Gastrocnemius medialis (tissue), 4 donors: ENCODE measurements at regions not wholly inside any gene's neighbourhood (a gene's known extent, or its start where the extent isn't known, plus 50 kb on each side); places are given as distances from the start of the nearest gene placed in this dataset.
"Not testable (repeated sequence)": the region's sequence is repeated elsewhere in the genome, so short reads cannot be mapped to it uniquely, and the experiment has no call there.

Experiments
- POLR2A ChIP-seq, 2 donors: fragments of 450-650 bp; IDR thresholded peaks; one replicate each; pipeline ENCODE4 v1.6.1; 2017; ENCODE audit warnings: antibody characterized with exemption in 2 of 2, mild to moderate bottlenecking in 2 of 2, moderate library complexity in 2 of 2
- TF ChIP-seq, protein P1 (sequence below), 5 experiments: fragments of 450-650 bp in 3 of 5; fragments of 200-600 bp in 2 of 5; sonication (generic) in 2 of 5; IDR thresholded peaks in 4 of 5; conservative IDR thresholded peaks in 1 of 5; 1 replicate in 4 of 5; 2 replicates in 1 of 5; pipeline ENCODE4 v1.5.1; 2016 to 2019; ENCODE audit warnings: antibody characterized with exemption in 5 of 5, mild to moderate bottlenecking in 3 of 5, moderate library complexity in 3 of 5

DNA sequence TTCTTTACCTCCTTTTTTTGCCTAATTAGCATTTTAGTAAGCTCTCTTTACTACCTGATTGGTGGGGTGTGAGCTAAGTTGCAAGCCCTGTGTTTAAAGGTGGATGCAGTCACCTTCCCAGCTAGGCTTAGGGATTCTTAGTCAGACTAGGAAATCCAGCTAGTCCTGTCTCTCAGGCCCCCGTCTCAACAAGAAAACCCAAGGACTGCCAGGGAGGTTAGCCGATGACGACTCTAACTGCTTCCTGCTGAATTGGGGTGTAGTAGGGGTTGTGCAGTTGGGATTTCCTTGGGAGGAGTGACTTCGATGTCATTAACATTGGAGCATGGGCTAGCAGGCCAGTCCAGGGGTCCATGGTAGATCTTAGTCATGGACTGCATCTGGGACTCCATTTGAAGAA, 380.2 kb upstream of the SLC7A11 start:
- not testable (repeated sequence) for TF ChIP-seq POLR2A (IDR thresholded peaks at IDR 0.05)
- TF ChIP-seq, protein P1, sequence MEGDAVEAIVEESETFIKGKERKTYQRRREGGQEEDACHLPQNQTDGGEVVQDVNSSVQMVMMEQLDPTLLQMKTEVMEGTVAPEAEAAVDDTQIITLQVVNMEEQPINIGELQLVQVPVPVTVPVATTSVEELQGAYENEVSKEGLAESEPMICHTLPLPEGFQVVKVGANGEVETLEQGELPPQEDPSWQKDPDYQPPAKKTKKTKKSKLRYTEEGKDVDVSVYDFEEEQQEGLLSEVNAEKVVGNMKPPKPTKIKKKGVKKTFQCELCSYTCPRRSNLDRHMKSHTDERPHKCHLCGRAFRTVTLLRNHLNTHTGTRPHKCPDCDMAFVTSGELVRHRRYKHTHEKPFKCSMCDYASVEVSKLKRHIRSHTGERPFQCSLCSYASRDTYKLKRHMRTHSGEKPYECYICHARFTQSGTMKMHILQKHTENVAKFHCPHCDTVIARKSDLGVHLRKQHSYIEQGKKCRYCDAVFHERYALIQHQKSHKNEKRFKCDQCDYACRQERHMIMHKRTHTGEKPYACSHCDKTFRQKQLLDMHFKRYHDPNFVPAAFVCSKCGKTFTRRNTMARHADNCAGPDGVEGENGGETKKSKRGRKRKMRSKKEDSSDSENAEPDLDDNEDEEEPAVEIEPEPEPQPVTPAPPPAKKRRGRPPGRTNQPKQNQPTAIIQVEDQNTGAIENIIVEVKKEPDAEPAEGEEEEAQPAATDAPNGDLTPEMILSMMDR (IDR thresholded peaks at IDR 0.05 in 4 of 5, conservative IDR thresholded peaks at IDR 0.05 in 1 of 5) = not testable (repeated sequence)
